ENCODE measurements at regions not wholly inside any gene's neighbourhood (a gene's known extent, or its start where the extent isn't known, plus 50 kb on each side); places are given as distances from the start of the nearest gene placed in this dataset.

- DNase-seq (no peak), ATAC-seq (no peak)
- H3K4me3 Mint-ChIP-seq, result no peak overlapping the region
- Histone ChIP-seq H3K4me3 (ENCODE audit: low read length) (no peak overlapping the region), H3K27me3 (ENCODE audit: control insufficient read depth, insufficient read depth, low read length) (no peaks in the 10 kb centered on the region), H3K4me1 (ENCODE audit: control insufficient read depth, insufficient read depth, low read length) (no peaks in the 10 kb centered on the region), H3K36me3 (ENCODE audit: control insufficient read depth, insufficient read depth, low read length) (no peaks in the 10 kb centered on the region), H3K27ac (ENCODE audit: low read length) (no peak overlapping the region), H3K9me3 (ENCODE audit: control insufficient read depth, insufficient read depth, low read length) (no peaks in the 10 kb centered on the region)
- TF ChIP-seq, protein P1, sequence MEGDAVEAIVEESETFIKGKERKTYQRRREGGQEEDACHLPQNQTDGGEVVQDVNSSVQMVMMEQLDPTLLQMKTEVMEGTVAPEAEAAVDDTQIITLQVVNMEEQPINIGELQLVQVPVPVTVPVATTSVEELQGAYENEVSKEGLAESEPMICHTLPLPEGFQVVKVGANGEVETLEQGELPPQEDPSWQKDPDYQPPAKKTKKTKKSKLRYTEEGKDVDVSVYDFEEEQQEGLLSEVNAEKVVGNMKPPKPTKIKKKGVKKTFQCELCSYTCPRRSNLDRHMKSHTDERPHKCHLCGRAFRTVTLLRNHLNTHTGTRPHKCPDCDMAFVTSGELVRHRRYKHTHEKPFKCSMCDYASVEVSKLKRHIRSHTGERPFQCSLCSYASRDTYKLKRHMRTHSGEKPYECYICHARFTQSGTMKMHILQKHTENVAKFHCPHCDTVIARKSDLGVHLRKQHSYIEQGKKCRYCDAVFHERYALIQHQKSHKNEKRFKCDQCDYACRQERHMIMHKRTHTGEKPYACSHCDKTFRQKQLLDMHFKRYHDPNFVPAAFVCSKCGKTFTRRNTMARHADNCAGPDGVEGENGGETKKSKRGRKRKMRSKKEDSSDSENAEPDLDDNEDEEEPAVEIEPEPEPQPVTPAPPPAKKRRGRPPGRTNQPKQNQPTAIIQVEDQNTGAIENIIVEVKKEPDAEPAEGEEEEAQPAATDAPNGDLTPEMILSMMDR (IDR thresholded peaks at IDR 0.05), result no peak
- no peak overlapping the region for H3K27ac Mint-ChIP-seq
- no peaks in the 10 kb centered on the region for H3K9me3 Mint-ChIP-seq
- 82% methylated on average over 2 of the region's 2 CpGs for WGBS (ENCODE audit: insufficient coverage)
- no peaks in the 10 kb centered on the region for H3K27me3 Mint-ChIP-seq (ENCODE audit: low read depth in 2 of 2)
- H3K36me3 Mint-ChIP-seq, result no peaks in the 10 kb centered on the region
- H3K4me1 Mint-ChIP-seq, result no peaks in the 10 kb centered on the region
- intact Hi-C loops (cut with micrococcal nuclease), result no loop called here
Observed at GRCh38 chr5:171695804-171696203, 89.8 kb upstream of the SMIM23 start.

GRCh38 chr5:171697221-171698102 is 88.2 kb upstream of the SMIM23 start:
- ATAC-seq, result no peak
- TF ChIP-seq, protein P1 (IDR thresholded peaks at IDR 0.05), result no peak
- Histone ChIP-seq H3K27ac (ENCODE audit: low read length) (no peak overlapping the region), H3K36me3 (ENCODE audit: control insufficient read depth, insufficient read depth, low read length) (no peaks in the 10 kb centered on the region), H3K4me1 (ENCODE audit: control insufficient read depth, insufficient read depth, low read length) (no peaks in the 10 kb centered on the region), H3K4me3 (ENCODE audit: low read length) (no peak overlapping the region), H3K27me3 (ENCODE audit: control insufficient read depth, insufficient read depth, low read length) (no peaks in the 10 kb centered on the region), H3K9me3 (ENCODE audit: control insufficient read depth, insufficient read depth, low read length) (no peaks in the 10 kb centered on the region)
- Mint-ChIP-seq H3K9me3 (no peaks in the 10 kb centered on the region), H3K27ac (no peak overlapping the region), H3K27me3 (ENCODE audit: low read depth in 2 of 2) (peaks cover 0 to 2% of the 10 kb centered on the region in 2 donors), H3K4me1 (no peaks in the 10 kb centered on the region), H3K4me3 (no peak overlapping the region), H3K36me3 (no peaks in the 10 kb centered on the region)
- intact Hi-C loops (cut with micrococcal nuclease), result no loop called here
- DNase-seq, result no peak
- WGBS (ENCODE audit: insufficient coverage), result 85% methylated on average over 18 of the region's 18 CpGs

DNA sequence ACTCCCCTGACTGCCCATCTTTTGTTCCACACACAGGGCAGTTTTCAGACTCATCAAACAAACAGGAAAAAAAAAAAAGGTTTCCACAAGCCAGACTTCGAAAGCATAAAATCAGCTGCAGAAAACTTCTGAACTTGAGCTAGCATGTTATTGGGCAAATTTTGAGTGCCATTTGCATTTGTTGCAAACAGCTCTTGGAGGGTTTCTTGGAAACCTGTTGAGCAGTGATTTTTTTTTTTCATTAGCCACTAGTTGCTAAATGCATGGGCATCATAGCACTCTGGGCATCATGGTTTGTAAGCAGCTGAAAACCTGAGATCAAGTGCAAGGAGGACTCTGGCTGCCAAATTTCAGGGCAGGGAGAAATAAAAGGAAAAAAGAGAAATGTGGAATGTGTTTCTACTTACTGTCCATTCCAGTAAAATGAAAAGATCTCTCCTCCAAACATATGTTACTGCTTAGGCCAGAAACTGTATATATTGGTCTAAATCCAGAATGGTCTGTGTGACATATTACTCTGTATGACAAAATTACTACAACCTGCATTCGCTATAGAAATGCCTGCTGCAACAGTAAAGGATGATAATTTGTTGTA is 85.2 kb upstream of the SMIM23 start:
- Histone ChIP-seq H3K4me3 (ENCODE audit: low read length) (no peak overlapping the region), H3K36me3 (ENCODE audit: control insufficient read depth, insufficient read depth, low read length) (no peaks in the 10 kb centered on the region), H3K27ac (ENCODE audit: low read length) (no peak overlapping the region), H3K27me3 (ENCODE audit: control insufficient read depth, insufficient read depth, low read length) (no peaks in the 10 kb centered on the region), H3K4me1 (ENCODE audit: control insufficient read depth, insufficient read depth, low read length) (no peaks in the 10 kb centered on the region), H3K9me3 (ENCODE audit: control insufficient read depth, insufficient read depth, low read length) (no peaks in the 10 kb centered on the region)
- intact Hi-C loops (cut with micrococcal nuclease), result no loop called here
- ATAC-seq (no peak), DNase-seq (no peak)
- 87% methylated on average over 1 of the region's 2 CpGs for WGBS (ENCODE audit: insufficient coverage)
- H3K4me3 Mint-ChIP-seq, result no peak overlapping the region
- H3K36me3 Mint-ChIP-seq, result no peaks in the 10 kb centered on the region
- TF ChIP-seq, protein P1 (IDR thresholded peaks at IDR 0.05), result no peak
- H3K27ac Mint-ChIP-seq, result no peak overlapping the region
- H3K9me3 Mint-ChIP-seq, result no peaks in the 10 kb centered on the region
- H3K4me1 Mint-ChIP-seq, result no peaks in the 10 kb centered on the region
- H3K27me3 Mint-ChIP-seq (ENCODE audit: low read depth in 2 of 2), result peaks cover 6 to 18% of the 10 kb centered on the region in 2 donors
